T-cell (primary cell): ENCODE measurements at regions not wholly inside any gene's neighbourhood (a gene's known extent, or its start where the extent isn't known, plus 50 kb on each side); places are given as distances from the start of the nearest gene placed in this dataset.

Experiments
- ATAC-seq, 4 experiments: fragments of 200-7000 bp in 3 of 4; fragments of 150-1000 bp in 1 of 4; cut with Tn5 transposase; replicated peaks in 1 of 4; 1 replicate in 3 of 4; 2 replicates in 1 of 4; pipeline ENCODE4 v1.10.0; 2021; ENCODE audit warnings: moderate library complexity in 3 of 4, mild to moderate bottlenecking in 2 of 4, moderate number of reproducible peaks in 1 of 4
- CTCF ChIA-PET, 2 donors: fragments of 300-600 bp; sonication (Branson Sonifier 250); formaldehyde crosslinking; loops; one replicate each; lab custom pipeline; 2022; ENCODE audit warnings: antibody characterized with exemption in 2 of 2; lab: Charles Lee
- POLR2A ChIA-PET, 2 donors: fragments of 300-600 bp; sonication (Branson Sonifier 250); formaldehyde crosslinking; loops; one replicate each; lab custom pipeline; 2022; ENCODE audit warnings: antibody characterized with exemption in 2 of 2; lab: Charles Lee
- DNase-seq, 35 experiments: peaks; one replicate each; pipeline versions ENCODE4 v3.0.0 to v3.0.0-alpha.2; 2013 to 2023
- H3K27ac ChIP-seq: one replicate; pipeline ENCODE4 v1.5.1; 2013; ENCODE audit warnings: low read length
- H3K27me3 ChIP-seq, 2 experiments: replicated peaks in 1 of 2; 1 replicate in 1 of 2; 2 replicates in 1 of 2; pipeline versions ENCODE4 v1.6.1 to v1.7.0; 2013; ENCODE audit warnings: low read length in 1 of 2, mixed read lengths in 1 of 2; ENCODE audit not compliant: control insufficient read depth in 2 of 2, insufficient read depth in 2 of 2; ENCODE audit errors: extremely low read depth in 1 of 2
- H3K36me3 ChIP-seq, 2 donors: 1 replicate in 1 of 2; 2 replicates in 1 of 2; pipeline versions ENCODE4 v1.6.1 to v1.7.0; 2013; ENCODE audit warnings: low read length in 1 of 2; ENCODE audit not compliant: control insufficient read depth in 2 of 2, insufficient read depth in 1 of 2; ENCODE audit errors: extremely low read depth in 1 of 2
- H3K4me1 ChIP-seq, 2 experiments: 1 replicate in 1 of 2; 2 replicates in 1 of 2; pipeline versions ENCODE4 v1.6.1 to v1.7.0; 2013; ENCODE audit warnings: low read length in 2 of 2, mixed read lengths in 1 of 2; ENCODE audit not compliant: insufficient read depth in 2 of 2, control insufficient read depth in 1 of 2; ENCODE audit errors: extremely low read depth in 1 of 2
- H3K4me3 ChIP-seq, 2 donors: 1 replicate in 1 of 2; 2 replicates in 1 of 2; pipeline versions ENCODE4 v1.5.1 to v1.7.0; 2013; ENCODE audit warnings: mild to moderate bottlenecking in 2 of 2, low read length in 1 of 2, moderate library complexity in 1 of 2; ENCODE audit not compliant: control insufficient read depth in 1 of 2; ENCODE audit errors: extremely low read depth in 1 of 2
- H3K9me3 ChIP-seq: 2 replicates; pipeline ENCODE4 v1.7.0; 2013
- H3K27ac Mint-ChIP-seq, 2 donors: one replicate each; pipeline ENCODE4 v1.8.0; 2020 to 2021; ENCODE audit warnings: mild to moderate bottlenecking in 2 of 2, mixed read lengths in 2 of 2
- H3K27me3 Mint-ChIP-seq, 2 donors: one replicate each; pipeline ENCODE4 v1.8.0; 2021 to 2022; ENCODE audit warnings: mixed read lengths in 2 of 2
- H3K36me3 Mint-ChIP-seq: one replicate; pipeline ENCODE4 v1.8.0; 2021; ENCODE audit warnings: mixed read lengths
- H3K4me1 Mint-ChIP-seq, 3 donors: one replicate each; pipeline ENCODE4 v1.8.0; 2020 to 2022; ENCODE audit warnings: mixed read lengths in 3 of 3, mild to moderate bottlenecking in 1 of 3
- H3K4me3 Mint-ChIP-seq, 3 donors: one replicate each; pipeline ENCODE4 v1.8.0; 2020 to 2022; ENCODE audit warnings: mild to moderate bottlenecking in 3 of 3, mixed read lengths in 3 of 3, moderate library complexity in 3 of 3
- H3K9me3 Mint-ChIP-seq, 3 donors: one replicate each; pipeline ENCODE4 v1.8.0; 2020 to 2022; ENCODE audit warnings: mixed read lengths in 3 of 3
- WGBS: methylation state at CpG from one replicate; pipeline ENCODE4 v1.1.5; 2013; ENCODE audit warnings: missing lambda C conversion rate; ENCODE audit not compliant: insufficient coverage; 5-methylcytosine and 5-hydroxymethylcytosine counted together

DNA sequence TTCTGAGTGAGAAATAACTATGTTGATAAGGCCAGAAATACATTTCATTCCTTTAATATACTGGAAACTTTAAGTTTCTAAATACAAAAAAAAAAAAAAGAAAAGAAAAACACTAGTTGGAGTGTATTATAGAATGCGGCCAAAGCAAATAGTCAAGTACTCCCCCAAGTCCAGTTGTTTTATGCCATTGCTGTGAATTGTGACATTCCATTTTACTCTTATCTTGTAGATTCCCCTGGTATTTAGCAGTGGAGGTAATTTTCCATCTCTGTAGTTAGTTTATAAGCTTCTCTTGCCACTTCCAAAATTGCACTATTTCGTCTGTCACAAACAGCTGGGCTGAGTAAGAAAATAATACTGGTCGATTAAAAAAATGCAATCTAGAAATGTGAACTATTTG lies 426.0 kb downstream of the PCDH18 start:
- Mint-ChIP-seq H3K27me3 (no peaks in the 10 kb centered on the region), H3K4me1 (no peaks in the 10 kb centered on the region), H3K36me3 (no peaks in the 10 kb centered on the region), H3K27ac (no peak overlapping the region), H3K9me3 (peaks cover 2 to 5% (median 4%) of the 10 kb centered on the region in 3 donors), H3K4me3 (no peak overlapping the region)
- H3K4me3 ChIP-seq, result no peak overlapping the region
- no CpG with 5 or more reads among the region's 3 CpGs for WGBS
- POLR2A ChIA-PET, result no interaction called here
- no peaks in the 10 kb centered on the region for H3K4me1 ChIP-seq
- ATAC-seq (no peak), DNase-seq (no peak)
- H3K36me3 ChIP-seq, result no peaks in the 10 kb centered on the region
- no peaks in the 10 kb centered on the region for H3K27me3 ChIP-seq
- H3K9me3 ChIP-seq, result no peaks in the 10 kb centered on the region
- CTCF ChIA-PET, result no interaction called here
- no peak overlapping the region for H3K27ac ChIP-seq

- H3K36me3 ChIP-seq, result no peaks in the 10 kb centered on the region
- no peaks in the 10 kb centered on the region for H3K27me3 Mint-ChIP-seq
- no peak for DNase-seq
- no peaks in the 10 kb centered on the region for H3K27me3 ChIP-seq
- H3K36me3 Mint-ChIP-seq, result no peaks in the 10 kb centered on the region
- H3K4me3 ChIP-seq, result no peak overlapping the region
- CTCF ChIA-PET, result no interaction called here
- H3K27ac Mint-ChIP-seq, result no peak overlapping the region
- ATAC-seq, result no peak
- H3K4me1 ChIP-seq, result no peaks in the 10 kb centered on the region
- no peak overlapping the region for H3K4me3 Mint-ChIP-seq
- POLR2A ChIA-PET, result no interaction called here
- no peaks in the 10 kb centered on the region for H3K9me3 ChIP-seq
- no peak overlapping the region for H3K27ac ChIP-seq
- no peaks in the 10 kb centered on the region for H3K4me1 Mint-ChIP-seq
- peaks cover 2 to 14% (median 7%) of the 10 kb centered on the region in 3 donors for H3K9me3 Mint-ChIP-seq
- no CpG with 5 or more reads among the region's 3 CpGs for WGBS
These were observed 441.3 kb downstream of the PCDH18 start for GRCh38 chr4:137090951-137091350.

- Mint-ChIP-seq H3K36me3 (no peaks in the 10 kb centered on the region), H3K27me3 (no peaks in the 10 kb centered on the region), H3K27ac (no peak overlapping the region), H3K9me3 (peaks cover 4 to 10% (median 9%) of the 10 kb centered on the region in 3 donors), H3K4me3 (no peak overlapping the region), H3K4me1 (no peaks in the 10 kb centered on the region)
- H3K36me3 ChIP-seq, result no peaks in the 10 kb centered on the region
- no peak overlapping the region for H3K4me3 ChIP-seq
- 60% methylated on average over 1 of the region's 2 CpGs for WGBS
- H3K9me3 ChIP-seq, result no peaks in the 10 kb centered on the region
- ChIA-PET POLR2A (no interaction called here), CTCF (interaction anchor here in 1 of 2 donors (0.5 kb wide), 1 partner anchor 1591 kb away, joined by 4 read pairs; no protein-coding TSS in a partner anchor)
- H3K27ac ChIP-seq, result no peak overlapping the region
- DNase-seq (no peak), ATAC-seq (no peak)
- H3K27me3 ChIP-seq, result no peaks in the 10 kb centered on the region
- H3K4me1 ChIP-seq, result no peaks in the 10 kb centered on the region
These were observed 448.6 kb downstream of the PCDH18 start for GRCh38 chr4:137083571-137084135.

- POLR2A ChIA-PET, result no interaction called here
- Mint-ChIP-seq H3K27ac (no peak overlapping the region), H3K4me3 (no peak overlapping the region), H3K4me1 (no peaks in the 10 kb centered on the region), H3K27me3 (no peaks in the 10 kb centered on the region), H3K9me3 (peaks cover 4 to 10% (median 9%) of the 10 kb centered on the region in 3 donors), H3K36me3 (no peaks in the 10 kb centered on the region)
- no CpG with 5 or more reads among the region's 1 CpG for WGBS
- Histone ChIP-seq H3K9me3 (no peaks in the 10 kb centered on the region), H3K4me1 (no peaks in the 10 kb centered on the region), H3K27ac (no peak overlapping the region), H3K27me3 (no peaks in the 10 kb centered on the region), H3K4me3 (no peak overlapping the region), H3K36me3 (no peaks in the 10 kb centered on the region)
- CTCF ChIA-PET, result no interaction called here
- no peak for DNase-seq
- ATAC-seq, result no peak
These were observed 450.2 kb downstream of the PCDH18 start for GRCh38 chr4:137082061-137082460.

GRCh38 chr4:137076908-137077307 lies 455.4 kb downstream of the PCDH18 start:
- Mint-ChIP-seq H3K36me3 (no peaks in the 10 kb centered on the region), H3K4me1 (no peaks in the 10 kb centered on the region), H3K27me3 (no peaks in the 10 kb centered on the region), H3K9me3 (peaks cover 7 to 11% (median 8%) of the 10 kb centered on the region in 3 donors), H3K27ac (no peak overlapping the region), H3K4me3 (no peak overlapping the region)
- POLR2A ChIA-PET, result no interaction called here
- DNase-seq (no peak), ATAC-seq (peak in 1 of 4 experiments; percentile 6)
- CTCF ChIA-PET, result no interaction called here
- Histone ChIP-seq H3K9me3 (no peaks in the 10 kb centered on the region), H3K36me3 (no peaks in the 10 kb centered on the region), H3K4me1 (no peaks in the 10 kb centered on the region), H3K27me3 (no peaks in the 10 kb centered on the region), H3K27ac (no peak overlapping the region), H3K4me3 (no peak overlapping the region)
- 28% methylated on average over 3 of the region's 3 CpGs for WGBS

- Histone ChIP-seq H3K9me3 (no peaks in the 10 kb centered on the region), H3K4me1 (no peaks in the 10 kb centered on the region), H3K36me3 (no peaks in the 10 kb centered on the region), H3K27me3 (no peaks in the 10 kb centered on the region), H3K4me3 (no peak overlapping the region), H3K27ac (no peak overlapping the region)
- POLR2A ChIA-PET, result no interaction called here
- peaks cover 7 to 11% (median 8%) of the 10 kb centered on the region in 3 donors for H3K9me3 Mint-ChIP-seq
- no peak overlapping the region for H3K4me3 Mint-ChIP-seq
- no peaks in the 10 kb centered on the region for H3K36me3 Mint-ChIP-seq
- H3K27me3 Mint-ChIP-seq, result no peaks in the 10 kb centered on the region
- WGBS, result 79% methylated on average over 4 of the region's 4 CpGs
- no peaks in the 10 kb centered on the region for H3K4me1 Mint-ChIP-seq
- DNase-seq, result no peak
- CTCF ChIA-PET, result no interaction called here
- no peak overlapping the region for H3K27ac Mint-ChIP-seq
- no peak for ATAC-seq
These were observed 456.7 kb downstream of the PCDH18 start for GRCh38 chr4:137075586-137075985.

DNA sequence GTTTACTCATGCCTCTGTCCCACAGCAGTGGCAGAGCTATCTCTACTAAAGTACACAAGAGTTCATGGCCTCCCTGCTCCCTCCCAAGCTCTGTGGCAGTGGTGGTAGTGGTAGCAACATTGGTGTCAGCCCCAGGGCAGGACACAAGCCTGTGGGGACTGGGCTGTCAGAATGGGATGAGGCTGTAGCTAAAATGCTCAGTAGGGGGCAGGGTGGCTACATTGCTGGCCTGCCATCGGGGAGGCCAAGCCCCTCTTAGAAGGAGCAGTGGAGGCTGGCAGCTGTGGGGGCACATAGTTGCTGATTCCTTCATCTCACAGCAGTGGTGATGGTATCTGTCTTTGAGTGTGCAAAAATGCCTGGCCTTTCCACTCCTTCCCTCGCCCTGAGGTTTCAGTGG lies 461.7 kb downstream of the PCDH18 start:
- ChIA-PET CTCF (no interaction called here), POLR2A (no interaction called here)
- ATAC-seq (no peak), DNase-seq (no peak)
- H3K27ac ChIP-seq, result no peak overlapping the region
- H3K4me1 ChIP-seq, result no peaks in the 10 kb centered on the region
- H3K27me3 ChIP-seq, result no peaks in the 10 kb centered on the region
- Mint-ChIP-seq H3K27me3 (no peaks in the 10 kb centered on the region), H3K4me3 (no peak overlapping the region), H3K27ac (no peak overlapping the region), H3K9me3 (peaks cover 18 to 27% (median 27%) of the 10 kb centered on the region in 3 donors), H3K4me1 (no peaks in the 10 kb centered on the region), H3K36me3 (no peaks in the 10 kb centered on the region)
- H3K4me3 ChIP-seq, result no peak overlapping the region
- H3K36me3 ChIP-seq, result no peaks in the 10 kb centered on the region
- WGBS, result 83% methylated on average over 2 of the region's 2 CpGs
- H3K9me3 ChIP-seq, result no peaks in the 10 kb centered on the region
